Amniotic stem cell (primary cell): ENCODE measurements at regions not wholly inside any gene's neighbourhood (a gene's known extent, or its start where the extent isn't known, plus 50 kb on each side); places are given as distances from the start of the nearest gene placed in this dataset.

ENCODE experiments used
- DNase-seq: peaks from one replicate; lab custom pipeline; 2025; lab: John Stamatoyannopoulos, UW

- no peak for DNase-seq
These were observed 293.0 kb upstream of the TBX3 start for GRCh38 chr12:114976959-114977358.

DNA sequence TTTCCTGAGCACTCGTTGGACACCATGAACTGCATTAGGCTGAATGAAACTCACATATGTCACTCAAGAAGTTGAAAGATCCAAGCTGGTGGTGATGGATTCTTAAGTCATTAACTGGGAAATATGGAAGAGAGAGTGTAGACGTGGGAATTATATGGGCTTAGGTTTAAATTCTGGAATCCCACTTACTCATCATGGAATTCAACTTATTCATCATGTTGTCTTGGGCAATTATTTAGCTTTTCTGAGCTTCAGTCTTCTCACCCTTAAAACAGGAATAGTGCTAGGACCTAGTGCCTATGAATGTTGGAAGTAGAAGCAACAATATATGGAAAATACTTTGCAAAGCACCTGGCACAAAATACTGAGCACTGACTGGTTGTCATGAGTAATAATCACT is 292.4 kb upstream of the TBX3 start:
- DNase-seq: no peak

GRCh38 chr12:114975640-114976310 is 291.8 kb upstream of the TBX3 start:
- DNase-seq: no peak

DNA sequence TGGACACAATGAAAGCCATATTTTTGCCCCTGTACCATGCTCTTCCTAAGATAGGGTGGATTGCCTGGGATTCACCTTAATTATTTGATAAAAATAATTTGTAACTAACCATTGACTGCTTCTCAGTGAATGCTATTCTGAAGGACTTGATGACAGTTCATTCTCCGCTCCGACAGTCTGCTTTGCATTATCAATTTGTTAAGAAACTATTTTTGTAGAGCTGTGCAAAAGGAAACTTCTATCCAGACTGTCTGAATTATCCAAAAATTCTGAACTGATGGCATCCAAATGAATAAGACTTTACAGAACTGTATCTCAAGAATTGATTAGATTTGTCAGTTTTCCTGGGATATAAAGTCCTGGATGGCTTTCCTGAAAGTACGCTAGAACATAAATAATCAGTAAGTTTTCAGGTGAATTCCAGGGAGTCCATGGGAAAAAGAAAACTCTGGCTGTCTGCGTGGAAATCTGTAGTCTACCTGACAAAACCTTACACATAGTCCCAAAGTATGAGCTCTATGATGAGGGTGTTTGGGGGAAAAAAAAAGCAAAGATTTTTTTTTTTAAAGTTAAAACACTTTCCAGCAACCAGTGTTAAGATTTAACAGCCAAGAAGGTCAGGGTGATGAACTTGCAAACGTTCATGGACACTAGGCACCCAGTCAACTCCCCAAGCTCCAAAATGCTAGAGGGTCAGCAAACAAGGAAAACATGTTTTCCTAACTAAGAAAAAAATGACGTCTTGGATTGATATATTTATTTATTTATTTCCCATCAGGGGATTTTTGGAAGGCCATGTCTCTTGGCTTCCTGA is 291.1 kb upstream of the TBX3 start:
- no peak for DNase-seq

DNA sequence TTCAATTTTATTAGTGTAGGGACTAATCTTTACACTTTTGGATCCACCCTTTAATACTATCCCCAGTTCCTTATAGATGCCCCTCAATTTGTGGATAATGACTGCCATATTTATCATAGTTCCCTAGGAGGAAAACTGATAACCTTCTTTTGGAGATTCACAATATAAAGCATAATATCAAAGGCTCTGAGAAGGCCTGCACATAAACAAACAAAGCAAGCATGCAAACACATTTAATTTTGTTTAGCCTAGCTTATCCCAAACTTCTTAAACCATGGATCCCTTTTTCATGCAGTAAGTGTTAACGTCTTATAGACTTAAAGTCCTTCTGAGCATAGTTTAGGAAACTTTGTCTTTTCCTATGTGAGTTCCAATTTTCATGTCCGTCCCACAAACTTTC is 290.4 kb upstream of the TBX3 start:
- no peak for DNase-seq

- no peak for DNase-seq
These were observed 284.8 kb upstream of the TBX3 start for GRCh38 chr12:114968727-114969126.

GRCh38 chr12:114967151-114967550 is 283.2 kb upstream of the TBX3 start:
- DNase-seq: no peak

- DNase-seq: no peak
These were observed 280.9 kb upstream of the TBX3 start for GRCh38 chr12:114964841-114965240.

DNA sequence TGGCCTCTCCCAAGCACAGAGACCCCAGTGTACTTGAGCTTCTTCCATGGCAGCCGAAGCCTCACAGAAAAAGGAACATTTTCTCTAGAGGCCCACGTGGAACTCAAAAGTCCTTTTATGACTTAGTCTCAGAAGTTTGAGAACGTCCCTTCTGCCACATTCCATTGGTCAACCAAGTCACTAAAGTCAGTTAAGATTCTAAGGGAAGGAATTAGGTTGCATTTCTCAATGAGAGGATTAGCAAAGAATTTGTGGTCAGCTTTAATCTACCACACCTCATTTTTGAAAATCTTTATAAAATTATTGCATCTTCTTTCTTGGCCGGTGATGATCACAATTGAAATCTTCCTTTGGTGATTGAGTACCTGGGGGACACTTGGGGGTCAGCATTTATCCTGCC is 279.9 kb upstream of the TBX3 start:
- DNase-seq: no peak

GRCh38 chr12:114961491-114961890 is 277.5 kb upstream of the TBX3 start:
- no peak for DNase-seq

DNA sequence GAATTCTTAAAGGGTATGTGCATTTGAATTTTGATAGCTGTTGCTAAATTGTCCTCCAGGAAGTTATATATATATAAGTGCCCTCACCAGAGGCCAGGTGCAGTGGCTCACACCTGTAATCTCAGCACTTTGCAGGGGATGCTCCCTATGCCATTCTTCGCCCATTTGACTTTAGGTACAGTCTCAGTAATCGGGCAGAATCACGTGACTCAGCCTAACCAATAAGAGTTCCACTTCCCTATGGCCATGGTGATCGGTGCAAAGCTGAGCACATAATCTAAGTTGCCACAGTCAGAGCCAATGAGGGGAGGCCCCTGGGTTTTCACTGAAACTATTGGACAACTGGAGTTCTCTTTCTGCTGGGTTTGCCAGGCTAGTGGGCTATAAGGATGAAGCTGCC is 274.6 kb upstream of the TBX3 start:
- DNase-seq: no peak

DNA sequence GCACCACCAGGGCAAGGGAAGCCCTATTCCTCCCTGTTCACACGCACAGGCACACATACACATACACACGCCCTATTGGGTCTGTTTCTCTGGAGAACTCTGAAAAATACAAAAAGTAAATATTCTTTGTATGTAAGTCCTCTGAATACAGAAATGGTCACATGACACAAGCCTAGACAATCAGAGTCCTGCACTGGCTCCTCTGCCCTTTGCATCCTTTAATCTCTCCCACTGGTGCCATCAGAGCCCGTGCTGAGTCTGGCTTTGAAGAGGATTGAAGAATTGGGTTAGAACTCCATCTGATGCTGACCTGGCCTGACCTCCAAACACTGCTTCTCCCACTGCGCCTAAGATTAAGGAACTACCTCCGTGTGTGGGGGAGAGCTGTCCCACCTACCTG is 273.2 kb upstream of the TBX3 start:
- DNase-seq: no peak

GRCh38 chr12:114955414-114956014 is 271.5 kb upstream of the TBX3 start:
- DNase-seq: no peak

DNA sequence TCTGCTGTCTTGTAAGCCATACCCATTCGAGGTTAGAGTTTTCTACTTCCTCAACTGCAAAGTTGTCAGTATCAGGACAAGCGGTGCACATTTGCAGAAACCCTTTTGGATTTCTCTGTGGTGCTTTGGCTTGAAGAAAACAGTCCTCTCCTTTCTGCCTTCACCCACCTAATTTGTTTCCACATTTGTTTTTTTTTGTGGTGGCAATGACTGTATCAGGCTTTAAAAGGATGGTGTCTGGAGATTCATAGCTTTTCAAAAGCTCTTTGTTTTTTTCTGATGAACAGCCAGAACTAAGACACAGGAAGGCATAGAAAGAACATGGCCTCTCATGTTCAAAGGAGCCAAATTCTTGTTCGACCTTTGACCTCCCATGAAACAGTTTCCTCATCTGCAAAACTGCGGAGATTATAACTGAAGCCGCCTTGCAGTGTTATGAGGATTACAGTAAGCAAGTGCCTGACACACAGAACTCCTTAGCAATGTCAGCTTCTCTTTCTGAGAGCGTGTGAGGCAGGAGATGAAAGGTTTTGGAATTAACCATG is 270.6 kb upstream of the TBX3 start:
- DNase-seq: no peak

DNA sequence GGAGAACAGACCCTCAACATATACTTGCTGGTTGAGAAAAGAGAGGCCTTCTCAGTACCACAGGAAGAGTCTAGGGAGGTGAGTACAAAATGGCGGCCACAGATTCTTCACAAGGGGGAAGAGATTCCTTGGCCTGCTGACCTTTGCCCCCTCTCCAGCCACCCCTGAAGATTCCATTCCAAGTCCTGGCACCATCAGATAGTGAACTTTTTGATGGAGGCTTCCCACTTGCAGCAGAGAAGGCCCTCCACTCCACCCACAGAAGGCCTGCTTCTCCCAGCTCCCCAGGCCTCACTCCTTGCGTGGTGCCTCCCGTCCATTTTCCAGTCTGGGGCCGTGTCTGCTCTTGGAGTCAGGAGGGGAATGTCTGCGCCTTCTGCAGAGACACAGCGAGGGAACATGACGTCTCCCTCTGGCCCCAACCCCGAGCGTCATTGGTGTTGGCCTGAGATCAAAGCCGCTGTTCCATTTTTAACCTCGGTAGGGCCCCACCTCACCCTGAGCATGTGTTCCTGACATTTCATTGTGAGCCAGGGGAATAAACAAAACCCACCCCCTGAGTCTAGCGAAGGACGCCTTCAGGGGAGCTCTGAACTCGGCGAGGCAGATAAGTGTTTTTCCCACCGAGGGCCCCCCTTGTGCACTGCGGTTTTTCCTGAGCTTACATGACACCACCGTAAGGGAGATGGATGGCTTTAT is 268.7 kb upstream of the TBX3 start:
- no peak for DNase-seq

GRCh38 chr12:114949058-114949820 is 265.3 kb upstream of the TBX3 start:
- no peak for DNase-seq

DNA sequence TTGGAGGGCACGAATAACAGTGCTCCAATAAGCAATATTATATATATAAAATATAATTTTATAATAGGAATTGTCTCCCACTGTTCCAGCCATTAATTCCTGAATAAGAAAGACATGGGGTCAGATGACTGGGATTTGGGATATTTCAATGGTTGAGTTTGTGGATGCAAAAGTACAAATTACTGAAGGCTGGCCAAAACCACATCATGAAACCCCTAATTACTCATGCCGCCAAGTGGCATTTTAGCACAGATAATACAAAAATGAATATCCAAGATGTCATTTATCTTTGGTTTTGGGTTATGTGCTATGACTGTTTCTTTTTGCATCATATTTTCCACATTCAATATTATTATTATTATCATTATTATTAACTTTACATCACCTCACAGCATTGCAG is 261.4 kb upstream of the TBX3 start:
- no peak for DNase-seq

DNA sequence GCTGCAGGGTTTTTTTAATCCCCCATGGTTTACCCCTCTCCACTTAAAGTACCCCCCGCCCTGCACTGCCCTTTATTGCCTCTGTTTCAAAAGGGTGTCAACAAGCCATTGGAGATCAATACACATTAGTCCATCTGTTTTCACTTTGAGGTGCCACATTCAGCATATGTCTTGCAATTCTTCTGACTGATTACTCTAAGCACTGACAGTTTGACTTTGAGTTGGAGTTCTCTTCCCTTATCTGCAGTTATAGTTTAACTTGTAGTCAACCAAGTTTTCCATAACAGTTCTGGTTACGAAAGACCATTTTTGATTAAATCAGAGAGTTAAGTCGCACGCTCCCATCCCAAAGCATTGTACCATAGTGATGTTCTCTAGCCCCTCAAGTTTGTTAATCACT is 260.8 kb upstream of the TBX3 start:
- DNase-seq: no peak

GRCh38 chr12:114943601-114944000 is 259.6 kb upstream of the TBX3 start:
- no peak for DNase-seq

GRCh38 chr12:114938487-114939210 is 254.7 kb upstream of the TBX3 start:
- no peak for DNase-seq
